ENCODE measurements at regions not wholly inside any gene's neighbourhood (a gene's known extent, or its start where the extent isn't known, plus 50 kb on each side); places are given as distances from the start of the nearest gene placed in this dataset.

DNA sequence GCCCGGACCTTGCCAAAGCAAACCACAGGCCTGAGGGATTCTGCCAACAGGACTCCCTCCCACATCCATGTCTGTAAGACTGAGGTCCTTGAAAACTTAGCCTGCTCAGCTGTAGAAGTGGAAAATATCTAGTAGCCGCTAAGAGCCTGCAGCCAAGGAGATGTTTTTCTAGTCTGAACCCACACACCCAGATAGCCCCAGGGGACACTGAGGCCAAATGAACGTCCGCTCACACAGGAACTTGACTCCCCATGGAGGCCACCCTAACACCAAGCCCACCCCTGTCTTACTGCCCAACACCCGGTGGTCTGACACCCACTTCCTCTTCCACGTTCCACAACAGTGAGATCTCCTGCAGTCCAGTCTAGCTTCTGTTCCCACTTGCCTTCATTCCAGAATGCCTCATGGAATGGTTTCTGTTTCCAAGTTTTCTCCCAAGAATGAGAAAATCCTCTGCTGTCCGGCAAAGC is 174.8 kb downstream of the PLPP3 start:
- H3K27me3 Mint-ChIP-seq (ENCODE audit: insufficient read depth), result no peaks in the 10 kb centered on the region; the same call in 1 of the 2 replicates
- no peaks in the 10 kb centered on the region for H3K36me3 Mint-ChIP-seq (ENCODE audit: low read depth)
- H3K4me3 Mint-ChIP-seq, result no peak overlapping the region
- H3K9me3 Mint-ChIP-seq, result no peaks in the 10 kb centered on the region
- DNase-seq, result no peak
- H3K4me1 Mint-ChIP-seq (ENCODE audit: low read depth), result no peaks in the 10 kb centered on the region; the same call in 1 of the 2 replicates
- no peak overlapping the region for H3K27ac Mint-ChIP-seq
- TF ChIP-seq, protein P1, sequence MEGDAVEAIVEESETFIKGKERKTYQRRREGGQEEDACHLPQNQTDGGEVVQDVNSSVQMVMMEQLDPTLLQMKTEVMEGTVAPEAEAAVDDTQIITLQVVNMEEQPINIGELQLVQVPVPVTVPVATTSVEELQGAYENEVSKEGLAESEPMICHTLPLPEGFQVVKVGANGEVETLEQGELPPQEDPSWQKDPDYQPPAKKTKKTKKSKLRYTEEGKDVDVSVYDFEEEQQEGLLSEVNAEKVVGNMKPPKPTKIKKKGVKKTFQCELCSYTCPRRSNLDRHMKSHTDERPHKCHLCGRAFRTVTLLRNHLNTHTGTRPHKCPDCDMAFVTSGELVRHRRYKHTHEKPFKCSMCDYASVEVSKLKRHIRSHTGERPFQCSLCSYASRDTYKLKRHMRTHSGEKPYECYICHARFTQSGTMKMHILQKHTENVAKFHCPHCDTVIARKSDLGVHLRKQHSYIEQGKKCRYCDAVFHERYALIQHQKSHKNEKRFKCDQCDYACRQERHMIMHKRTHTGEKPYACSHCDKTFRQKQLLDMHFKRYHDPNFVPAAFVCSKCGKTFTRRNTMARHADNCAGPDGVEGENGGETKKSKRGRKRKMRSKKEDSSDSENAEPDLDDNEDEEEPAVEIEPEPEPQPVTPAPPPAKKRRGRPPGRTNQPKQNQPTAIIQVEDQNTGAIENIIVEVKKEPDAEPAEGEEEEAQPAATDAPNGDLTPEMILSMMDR (IDR thresholded peaks at IDR 0.05), result no peak

GRCh38 chr1:56404066-56404465 is 175.3 kb downstream of the PLPP3 start:
- Mint-ChIP-seq H3K27me3 (ENCODE audit: insufficient read depth) (no peaks in the 10 kb centered on the region; the same call in 1 of the 2 replicates), H3K9me3 (no peaks in the 10 kb centered on the region), H3K4me3 (no peak overlapping the region), H3K36me3 (ENCODE audit: low read depth) (no peaks in the 10 kb centered on the region), H3K4me1 (ENCODE audit: low read depth) (no peaks in the 10 kb centered on the region; the same call in 1 of the 2 replicates), H3K27ac (no peak overlapping the region)
- no peak for DNase-seq
- TF ChIP-seq, protein P1 (IDR thresholded peaks at IDR 0.05), result no peak

DNA sequence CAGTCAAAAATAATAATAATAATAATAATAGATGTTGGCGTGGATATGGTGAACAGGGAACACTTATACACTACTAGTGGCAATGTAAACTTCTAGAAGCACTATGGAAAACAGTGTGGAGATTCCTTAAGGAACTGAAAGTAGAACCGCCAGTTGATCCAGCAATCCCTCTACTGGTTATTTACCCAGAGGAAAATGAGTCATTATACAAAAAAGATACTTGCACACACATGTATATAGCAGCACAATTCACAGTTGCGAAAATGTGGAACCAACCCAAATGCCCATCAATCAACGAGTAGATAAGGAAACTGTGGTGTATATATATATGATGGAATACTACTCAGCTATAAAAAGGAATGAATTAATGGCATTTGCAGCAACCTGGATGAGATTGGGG is 176.0 kb downstream of the PLPP3 start:
- TF ChIP-seq, protein P1 (IDR thresholded peaks at IDR 0.05), result no peak
- Mint-ChIP-seq H3K4me1 (ENCODE audit: low read depth) (no peaks in the 10 kb centered on the region), H3K9me3 (no peaks in the 10 kb centered on the region), H3K36me3 (ENCODE audit: low read depth) (no peaks in the 10 kb centered on the region), H3K27ac (no peak overlapping the region), H3K27me3 (ENCODE audit: insufficient read depth) (no peaks in the 10 kb centered on the region; the same call in 1 of the 2 replicates), H3K4me3 (peak overlapping the region; percentile 4; the same call in 1 of the 2 replicates)
- DNase-seq, result no peak

DNA sequence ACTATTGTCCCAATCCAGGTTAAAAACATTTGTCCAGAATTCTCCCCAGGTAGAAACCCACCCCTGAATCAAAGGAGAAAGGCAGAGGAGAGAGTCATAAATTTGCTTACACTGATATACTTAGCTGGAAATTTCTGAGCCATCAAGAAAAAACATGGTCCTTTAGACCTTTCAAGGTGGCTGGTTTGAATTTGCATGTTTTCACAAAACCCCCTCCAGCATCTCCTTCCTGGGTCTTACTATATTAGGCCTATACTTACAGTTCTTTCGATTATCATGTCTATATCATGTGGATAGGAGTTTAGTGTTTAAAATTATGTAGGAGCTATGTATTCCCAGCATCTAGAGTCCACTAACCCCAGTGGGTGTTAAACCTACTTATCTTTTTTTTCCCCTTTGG is 178.2 kb downstream of the PLPP3 start:
- no peaks in the 10 kb centered on the region; the same call in 1 of the 2 replicates for H3K9me3 Mint-ChIP-seq
- no peaks in the 10 kb centered on the region for H3K36me3 Mint-ChIP-seq (ENCODE audit: low read depth)
- TF ChIP-seq, protein P1 (IDR thresholded peaks at IDR 0.05), result no peak
- no peaks in the 10 kb centered on the region for H3K4me1 Mint-ChIP-seq (ENCODE audit: low read depth)
- H3K4me3 Mint-ChIP-seq, result no peak overlapping the region
- H3K27ac Mint-ChIP-seq, result no peak overlapping the region
- no peaks in the 10 kb centered on the region; the same call in 1 of the 2 replicates for H3K27me3 Mint-ChIP-seq (ENCODE audit: insufficient read depth)
- no peak for DNase-seq

- no peaks in the 10 kb centered on the region; the same call in 1 of the 2 replicates for H3K9me3 Mint-ChIP-seq
- no peaks in the 10 kb centered on the region; the same call in 1 of the 2 replicates for H3K27me3 Mint-ChIP-seq (ENCODE audit: insufficient read depth)
- H3K4me3 Mint-ChIP-seq, result no peak overlapping the region
- no peaks in the 10 kb centered on the region for H3K36me3 Mint-ChIP-seq (ENCODE audit: low read depth)
- no peak overlapping the region for H3K27ac Mint-ChIP-seq
- DNase-seq, result no peak
- no peaks in the 10 kb centered on the region for H3K4me1 Mint-ChIP-seq (ENCODE audit: low read depth)
- TF ChIP-seq, protein P1 (IDR thresholded peaks at IDR 0.05), result no peak
These were observed 178.8 kb downstream of the PLPP3 start for GRCh38 chr1:56400526-56400925.
